ENCODE measurements at regions not wholly inside any gene's neighbourhood (a gene's known extent, or its start where the extent isn't known, plus 50 kb on each side); places are given as distances from the start of the nearest gene placed in this dataset.

DNA sequence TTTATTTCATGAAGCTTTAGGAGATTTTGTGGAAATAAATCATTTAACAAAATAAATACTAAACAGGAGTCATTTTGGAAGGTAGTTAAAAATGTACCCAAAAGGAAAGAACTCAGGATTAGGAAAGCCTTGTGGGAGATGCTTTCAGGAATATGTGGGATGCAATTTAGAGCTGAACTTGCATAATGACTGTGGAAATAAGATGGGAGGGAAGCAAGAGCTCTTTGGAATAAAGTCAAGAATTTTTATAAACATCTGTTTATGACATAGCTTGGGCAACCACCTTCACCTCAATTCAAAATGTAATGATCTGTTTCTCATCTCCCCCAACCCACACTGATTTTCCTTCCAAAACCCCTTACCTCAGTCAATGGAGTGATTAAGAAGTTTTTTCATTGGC, 623.8 kb downstream of the FAT4 start:
- TF ChIP-seq TOX (CRISPR knock-in tag; IDR thresholded peaks at IDR 0.05; ENCODE audit: borderline replicate concordance) (no peak), OSR1 (CRISPR knock-in tag; IDR thresholded peaks at IDR 0.05) (no peak), ARNTL (CRISPR knock-in tag; IDR thresholded peaks at IDR 0.05; ENCODE audit: borderline replicate concordance, low read depth) (no peak), ZFP30 (CRISPR knock-in tag; IDR thresholded peaks at IDR 0.05) (no peak), RARB (CRISPR knock-in tag; IDR thresholded peaks at IDR 0.05) (no peak), ZNF70 (CRISPR knock-in tag; IDR thresholded peaks at IDR 0.05) (no peak), SNAI2 (CRISPR knock-in tag; IDR thresholded peaks at IDR 0.05) (no peak)
- TF ChIP-seq, protein P1, sequence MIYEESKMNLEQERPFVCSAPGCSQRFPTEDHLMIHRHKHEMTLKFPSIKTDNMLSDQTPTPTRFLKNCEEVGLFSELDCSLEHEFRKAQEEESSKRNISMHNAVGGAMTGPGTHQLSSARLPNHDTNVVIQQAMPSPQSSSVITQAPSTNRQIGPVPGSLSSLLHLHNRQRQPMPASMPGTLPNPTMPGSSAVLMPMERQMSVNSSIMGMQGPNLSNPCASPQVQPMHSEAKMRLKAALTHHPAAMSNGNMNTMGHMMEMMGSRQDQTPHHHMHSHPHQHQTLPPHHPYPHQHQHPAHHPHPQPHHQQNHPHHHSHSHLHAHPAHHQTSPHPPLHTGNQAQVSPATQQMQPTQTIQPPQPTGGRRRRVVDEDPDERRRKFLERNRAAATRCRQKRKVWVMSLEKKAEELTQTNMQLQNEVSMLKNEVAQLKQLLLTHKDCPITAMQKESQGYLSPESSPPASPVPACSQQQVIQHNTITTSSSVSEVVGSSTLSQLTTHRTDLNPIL (CRISPR knock-in tag; IDR thresholded peaks at IDR 0.05; ENCODE audit: low read depth), result no peak
- TF ChIP-seq, protein P2, sequence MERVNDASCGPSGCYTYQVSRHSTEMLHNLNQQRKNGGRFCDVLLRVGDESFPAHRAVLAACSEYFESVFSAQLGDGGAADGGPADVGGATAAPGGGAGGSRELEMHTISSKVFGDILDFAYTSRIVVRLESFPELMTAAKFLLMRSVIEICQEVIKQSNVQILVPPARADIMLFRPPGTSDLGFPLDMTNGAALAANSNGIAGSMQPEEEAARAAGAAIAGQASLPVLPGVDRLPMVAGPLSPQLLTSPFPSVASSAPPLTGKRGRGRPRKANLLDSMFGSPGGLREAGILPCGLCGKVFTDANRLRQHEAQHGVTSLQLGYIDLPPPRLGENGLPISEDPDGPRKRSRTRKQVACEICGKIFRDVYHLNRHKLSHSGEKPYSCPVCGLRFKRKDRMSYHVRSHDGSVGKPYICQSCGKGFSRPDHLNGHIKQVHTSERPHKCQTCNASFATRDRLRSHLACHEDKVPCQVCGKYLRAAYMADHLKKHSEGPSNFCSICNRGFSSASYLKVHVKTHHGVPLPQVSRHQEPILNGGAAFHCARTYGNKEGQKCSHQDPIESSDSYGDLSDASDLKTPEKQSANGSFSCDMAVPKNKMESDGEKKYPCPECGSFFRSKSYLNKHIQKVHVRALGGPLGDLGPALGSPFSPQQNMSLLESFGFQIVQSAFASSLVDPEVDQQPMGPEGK (CRISPR knock-in tag; IDR thresholded peaks at IDR 0.05; ENCODE audit: borderline replicate concordance), result no peak
